Esophagus squamous epithelium (tissue), 5 donors: ENCODE measurements at regions not wholly inside any gene's neighbourhood (a gene's known extent, or its start where the extent isn't known, plus 50 kb on each side); places are given as distances from the start of the nearest gene placed in this dataset.

ENCODE experiments used
- DNase-seq: peaks from one replicate; lab custom pipeline; 2025; lab: John Stamatoyannopoulos, UW
- H3K27ac ChIP-seq, 4 donors: fragments of 200-600 bp; sonication (generic); one replicate each; pipeline ENCODE4 v1.5.1; 2016 to 2019; ENCODE audit warnings: mild to moderate bottlenecking in 1 of 4
- H3K27me3 ChIP-seq, 4 donors: fragments of 200-600 bp; sonication (generic); 1 replicate in 3 of 4; 2 replicates in 1 of 4; pipeline versions ENCODE4 v1.5.1 to v1.6.0; 2017 to 2021; ENCODE audit warnings: antibody characterized with exemption in 1 of 4
- H3K36me3 ChIP-seq, 3 donors: fragments of 200-600 bp; sonication (generic); one replicate each; pipeline ENCODE4 v1.5.1; 2016 to 2019
- H3K4me1 ChIP-seq, 3 donors: fragments of 200-600 bp; sonication (generic); one replicate each; pipeline ENCODE4 v1.5.1; 2017 to 2019
- H3K4me3 ChIP-seq, 4 donors: fragments of 200-600 bp; sonication (generic); 1 replicate in 3 of 4; 2 replicates in 1 of 4; pipeline ENCODE4 v1.5.1; 2016 to 2019; ENCODE audit warnings: mild to moderate bottlenecking in 2 of 4, moderate library complexity in 1 of 4
- H3K9me3 ChIP-seq, 3 donors: fragments of 200-600 bp; sonication (generic); one replicate each; pipeline ENCODE4 v1.5.1; 2016 to 2019
- CTCF ChIP-seq, 6 experiments: fragments of 450-650 bp in 4 of 6; fragments of 200-600 bp in 2 of 6; sonication (generic) in 2 of 6; IDR thresholded peaks; one replicate each; pipeline ENCODE4 v1.5.1; 2016 to 2019; ENCODE audit warnings: antibody characterized with exemption in 6 of 6, mild to moderate bottlenecking in 4 of 6, moderate library complexity in 4 of 6
- POLR2A ChIP-seq, 4 donors: fragments of 450-650 bp; IDR thresholded peaks; one replicate each; pipeline ENCODE4 v1.6.1; 2017; ENCODE audit warnings: antibody characterized with exemption in 4 of 4, mild to moderate bottlenecking in 4 of 4, moderate library complexity in 3 of 4
- WGBS, 2 donors: methylation state at CpG; one replicate each; pipeline ENCODE4 v1.1.5; 2018; 5-methylcytosine and 5-hydroxymethylcytosine counted together
- intact Hi-C: fragments of 100-400 bp; cut with DNase I; formaldehyde crosslinking; loops from one replicate; pipeline ENCODE4 v1.15.0; 2022
- donor health status: DM: yes; HTN: yes; CAD: no.

GRCh38 chr9:11323457-11323856 is 710.7 kb upstream of the PTPRD start:
- WGBS, 2 donors, result 43 to 44% methylated on average over 1 of the region's 1 CpG
- intact Hi-C loops, result no loop called here

GRCh38 chr9:11326231-11326630 is 713.4 kb upstream of the PTPRD start:
- Histone ChIP-seq H3K4me3 (no peak overlapping the region), H3K9me3 (no peaks in the 10 kb centered on the region), H3K4me1 (no peaks in the 10 kb centered on the region), H3K27me3 (no peaks in the 10 kb centered on the region), H3K27ac (no peak overlapping the region), H3K36me3 (no peaks in the 10 kb centered on the region)
- DNase-seq, result no peak
- intact Hi-C loops, result no loop called here
- TF ChIP-seq CTCF (IDR thresholded peaks at IDR 0.05), result no peak
- no peak for TF ChIP-seq POLR2A (IDR thresholded peaks at IDR 0.05)

More at GRCh38 chr9:11323457-11323856, 710.7 kb upstream of the PTPRD start:
- H3K27me3 ChIP-seq, result no peaks in the 10 kb centered on the region
- TF ChIP-seq CTCF (IDR thresholded peaks at IDR 0.05), result no peak
- no peak for TF ChIP-seq POLR2A (IDR thresholded peaks at IDR 0.05)
- no peak overlapping the region for H3K4me3 ChIP-seq
- H3K36me3 ChIP-seq, result no peaks in the 10 kb centered on the region
- no peak for DNase-seq
- no peaks in the 10 kb centered on the region for H3K4me1 ChIP-seq
- H3K27ac ChIP-seq, result no peak overlapping the region
- H3K9me3 ChIP-seq, result no peaks in the 10 kb centered on the region

GRCh38 chr9:11328326-11328725 is 715.5 kb upstream of the PTPRD start:
- DNase-seq, result no peak
- intact Hi-C loops, result no loop called here
- Histone ChIP-seq H3K36me3 (no peaks in the 10 kb centered on the region), H3K9me3 (no peaks in the 10 kb centered on the region), H3K4me3 (no peak overlapping the region), H3K27me3 (no peaks in the 10 kb centered on the region), H3K4me1 (no peaks in the 10 kb centered on the region), H3K27ac (no peak overlapping the region)
- TF ChIP-seq POLR2A (IDR thresholded peaks at IDR 0.05), result no peak
- 56 to 71% methylated on average over 6 of the region's 6 CpGs for WGBS, 2 donors

GRCh38 chr9:11335011-11335410 is 722.2 kb upstream of the PTPRD start:
- H3K4me3 ChIP-seq, result no peak overlapping the region
- TF ChIP-seq CTCF (IDR thresholded peaks at IDR 0.05), result no peak
- TF ChIP-seq POLR2A (IDR thresholded peaks at IDR 0.05), result no peak
- no peak overlapping the region for H3K27ac ChIP-seq
- H3K36me3 ChIP-seq, result no peaks in the 10 kb centered on the region
- H3K4me1 ChIP-seq, result peaks cover 0 to 16% (median 0%) of the 10 kb centered on the region in 3 donors
- no peaks in the 10 kb centered on the region for H3K27me3 ChIP-seq
- no peak for DNase-seq
- intact Hi-C loops, result no loop called here
- no peaks in the 10 kb centered on the region for H3K9me3 ChIP-seq

- peaks cover 0 to 16% (median 0%) of the 10 kb centered on the region in 3 donors for H3K4me1 ChIP-seq
- TF ChIP-seq POLR2A (IDR thresholded peaks at IDR 0.05) (no peak), CTCF (IDR thresholded peaks at IDR 0.05) (no peak)
- no peak for DNase-seq
- H3K27me3 ChIP-seq, result no peaks in the 10 kb centered on the region
- 62 to 63% methylated on average over 1 of the region's 1 CpG for WGBS, 2 donors
- no peak overlapping the region for H3K27ac ChIP-seq
- no peaks in the 10 kb centered on the region for H3K9me3 ChIP-seq
- no peak overlapping the region for H3K4me3 ChIP-seq
- no peaks in the 10 kb centered on the region for H3K36me3 ChIP-seq
- intact Hi-C loops, result no loop called here
These were observed 725.3 kb upstream of the PTPRD start for GRCh38 chr9:11338130-11338529.

- no peak for DNase-seq
- Histone ChIP-seq H3K4me3 (no peak overlapping the region), H3K36me3 (no peaks in the 10 kb centered on the region), H3K27me3 (no peaks in the 10 kb centered on the region), H3K9me3 (no peaks in the 10 kb centered on the region), H3K27ac (no peak overlapping the region), H3K4me1 (peaks cover 0 to 3% (median 0%) of the 10 kb centered on the region in 3 donors)
- WGBS, 2 donors, result 53 to 60% methylated on average over 1 of the region's 1 CpG
- intact Hi-C loops, result no loop called here
- no peak for TF ChIP-seq CTCF (IDR thresholded peaks at IDR 0.05)
- TF ChIP-seq POLR2A (IDR thresholded peaks at IDR 0.05), result no peak
These were observed 727.9 kb upstream of the PTPRD start for GRCh38 chr9:11340654-11341053.
